Right forelimb (tissue), 1 donor: ENCODE measurements at regions not wholly inside any gene's neighbourhood (a gene's known extent, or its start where the extent isn't known, plus 50 kb on each side); places are given as distances from the start of the nearest gene placed in this dataset.

ENCODE experiments used
- DNase-seq: peaks from one replicate; pipeline ENCODE4 v3.0.0-alpha.2; 2018

DNA sequence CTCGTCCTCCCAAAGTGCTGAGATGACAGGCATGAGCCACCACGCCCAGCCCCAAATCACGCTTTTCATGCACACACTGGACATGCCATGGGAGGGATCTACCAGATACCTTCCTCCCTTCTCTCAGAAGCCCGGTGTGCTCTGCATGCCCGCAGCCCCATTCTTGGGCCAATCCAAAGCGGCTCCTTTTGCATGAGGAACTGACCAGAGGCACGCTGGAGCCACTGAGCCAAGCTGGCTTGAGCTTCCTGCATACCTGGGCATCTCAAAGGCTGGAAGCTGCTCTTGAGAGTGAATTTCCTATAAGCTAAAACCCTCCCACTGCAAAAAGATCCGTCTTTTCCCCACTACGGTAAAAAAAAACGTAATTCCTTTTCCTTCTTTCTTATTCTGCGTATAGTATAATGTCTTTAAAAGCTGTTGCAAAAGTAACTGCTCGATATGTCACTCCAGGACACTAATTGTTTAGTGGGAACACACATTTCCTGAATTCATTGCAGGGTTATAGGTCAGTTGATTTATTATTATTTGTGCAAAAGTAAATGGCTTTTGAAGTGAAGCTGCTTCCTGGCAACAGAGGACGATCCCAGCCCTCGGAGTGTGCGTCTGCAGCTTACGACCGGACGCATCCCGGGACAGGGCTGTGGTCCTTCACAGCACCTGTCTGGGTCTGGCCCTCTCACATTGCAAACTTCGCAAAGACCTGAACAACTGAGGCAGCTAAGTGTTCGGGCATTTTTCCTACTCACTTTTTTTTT is 61.8 kb upstream of the ETS2 start:
- DNase-seq, result no peak

GRCh38 chr21:38744861-38745260 is 60.9 kb upstream of the ETS2 start:
- no peak for DNase-seq

DNA sequence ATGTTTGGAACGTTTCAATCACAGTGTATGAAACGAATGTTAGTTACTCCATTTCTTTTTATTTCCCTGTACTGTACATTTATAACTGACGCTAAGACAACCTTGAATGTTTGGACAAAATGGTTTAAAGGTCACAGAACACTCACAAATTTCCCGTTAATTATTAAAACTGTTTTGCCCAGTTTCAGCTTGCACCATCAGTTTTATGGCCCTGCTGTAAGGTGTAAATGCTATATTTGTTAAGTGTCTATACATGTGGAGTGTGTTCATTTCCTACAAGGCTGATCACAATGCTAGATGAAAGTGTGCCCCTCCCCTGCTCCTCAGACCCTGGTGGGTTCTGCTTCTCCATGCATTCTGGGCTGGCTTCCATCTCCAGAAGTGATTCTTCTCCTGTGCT is 57.9 kb upstream of the ETS2 start:
- no peak for DNase-seq

GRCh38 chr21:38751379-38752050 is 54.2 kb upstream of the ETS2 start:
- DNase-seq, result no peak

- DNase-seq, result no peak
Observed at GRCh38 chr21:38752051-38752505, 53.7 kb upstream of the ETS2 start.

GRCh38 chr21:38753114-38753513 is 52.6 kb upstream of the ETS2 start:
- DNase-seq, result no peak

- DNase-seq, result no peak
Observed at GRCh38 chr21:38753557-38753971, 52.2 kb upstream of the ETS2 start.
